ENCODE measurements at regions not wholly inside any gene's neighbourhood (a gene's known extent, or its start where the extent isn't known, plus 50 kb on each side); places are given as distances from the start of the nearest gene placed in this dataset.

GRCh38 chr17:52515927-52516326 is 357.4 kb upstream of the CA10 start:
- TF ChIP-seq EZH2 (IDR thresholded peaks at IDR 0.05; ENCODE audit: low read depth, unreplicated experiment) (no peak), POLR2AphosphoS5 (IDR thresholded peaks at IDR 0.05; ENCODE audit: low read depth) (no peak), CTCF (conservative IDR thresholded peaks at IDR 0.05; ENCODE audit: low read depth in 2 of 2) (no peak), ETS1 (IDR thresholded peaks at IDR 0.05) (no peak), JUNB (IDR thresholded peaks at IDR 0.05; ENCODE audit: unreplicated experiment) (no peak), REST (IDR thresholded peaks at IDR 0.05; ENCODE audit: unreplicated experiment) (no peak), ZNF462 (CRISPR knock-in tag; IDR thresholded peaks at IDR 0.05) (no peak), EZH2phosphoT487 (IDR thresholded peaks at IDR 0.05; ENCODE audit: unreplicated experiment) (no peak), CREB1 (CRISPR knock-in tag; IDR thresholded peaks at IDR 0.05; ENCODE audit: low read depth) (no peak), ZNF331 (CRISPR knock-in tag; IDR thresholded peaks at IDR 0.05; ENCODE audit: low read depth) (no peak), STAT1 (IDR thresholded peaks at IDR 0.05; ENCODE audit: unreplicated experiment) (no peak), ZNF114 (CRISPR knock-in tag; IDR thresholded peaks at IDR 0.05) (no peak)

Measured in GM23338 (cell line).